Breast epithelium (tissue), 4 donors: ENCODE measurements at regions not wholly inside any gene's neighbourhood (a gene's known extent, or its start where the extent isn't known, plus 50 kb on each side); places are given as distances from the start of the nearest gene placed in this dataset.

Experiments used
- DNase-seq, 2 donors: peaks; one replicate each; pipeline ENCODE4 v3.0.0-alpha.2; 2019; ENCODE audit warnings: low spot score in 2 of 2
- H3K27ac ChIP-seq, 2 donors: fragments of 200-600 bp; sonication (generic) in 1 of 2; one replicate each; pipeline ENCODE4 v1.5.1; 2016 to 2019; ENCODE audit warnings: mild to moderate bottlenecking in 1 of 2
- H3K27me3 ChIP-seq, 2 donors: fragments of 200-600 bp; sonication (generic) in 1 of 2; one replicate each; pipeline versions ENCODE4 v1.5.1 to v1.6.0; 2017 to 2019; ENCODE audit warnings: control low read depth in 1 of 2, mild to moderate bottlenecking in 1 of 2
- H3K36me3 ChIP-seq: fragments of 200-600 bp; one replicate; pipeline ENCODE4 v1.5.1; 2019
- H3K4me1 ChIP-seq, 2 donors: fragments of 200-600 bp; sonication (generic); one replicate each; pipeline ENCODE4 v1.5.1; 2016 to 2019; ENCODE audit warnings: control low read depth in 1 of 2
- H3K4me3 ChIP-seq, 3 donors: fragments of 200-600 bp; sonication (generic); 1 replicate in 2 of 3; 2 replicates in 1 of 3; pipeline ENCODE4 v1.5.1; 2016 to 2019; ENCODE audit warnings: mild to moderate bottlenecking in 3 of 3, moderate library complexity in 2 of 3
- H3K9me3 ChIP-seq, 2 donors: fragments of 200-600 bp; sonication (generic) in 1 of 2; one replicate each; pipeline ENCODE4 v1.5.1; 2016 to 2019; ENCODE audit warnings: control low read depth in 1 of 2
- CTCF ChIP-seq, 3 donors: fragments of 450-650 bp; IDR thresholded peaks; one replicate each; pipeline ENCODE4 v1.5.1; 2016 to 2017; ENCODE audit warnings: antibody characterized with exemption in 3 of 3, mild to moderate bottlenecking in 3 of 3, moderate library complexity in 3 of 3
- POLR2A ChIP-seq: fragments of 450-650 bp; IDR thresholded peaks from one replicate; pipeline ENCODE4 v1.6.1; 2016; ENCODE audit warnings: antibody characterized with exemption, mild to moderate bottlenecking, moderate library complexity
- POLR2AphosphoS5 ChIP-seq, 3 donors: sonication (generic); formaldehyde crosslinking; IDR thresholded peaks; one replicate each; pipeline ENCODE4 v1.6.1; 2017; ENCODE audit warnings: antibody characterized with exemption in 3 of 3
- intact Hi-C: fragments of 100-400 bp; cut with DNase I; formaldehyde crosslinking; loops from one replicate; pipeline ENCODE4 v1.15.1; 2023; ENCODE audit warnings: low total_unique reads

GRCh38 chr4:10983885-10984640, 299.5 kb upstream of the CLNK start:
- Histone ChIP-seq H3K9me3 (no peaks in the 10 kb centered on the region), H3K36me3 (no peaks in the 10 kb centered on the region), H3K4me1 (no peaks in the 10 kb centered on the region), H3K27ac (no peak overlapping the region), H3K27me3 (no peaks in the 10 kb centered on the region), H3K4me3 (no peak overlapping the region)
- no peak for DNase-seq
- no peak for TF ChIP-seq POLR2A
- TF ChIP-seq POLR2AphosphoS5 (IDR thresholded peaks at IDR 0.05), result no peak
- TF ChIP-seq CTCF (IDR thresholded peaks at IDR 0.05), result no peak
- intact Hi-C loops, result loop anchor here (5.0 kb wide), 1 partner anchor 602 kb away; no protein-coding TSS in a partner anchor

- Histone ChIP-seq H3K4me3 (no peak overlapping the region), H3K9me3 (no peaks in the 10 kb centered on the region), H3K36me3 (no peaks in the 10 kb centered on the region), H3K4me1 (no peaks in the 10 kb centered on the region), H3K27me3 (no peaks in the 10 kb centered on the region), H3K27ac (no peak overlapping the region)
- no peak for DNase-seq
- TF ChIP-seq POLR2A (no peak), POLR2AphosphoS5 (IDR thresholded peaks at IDR 0.05) (no peak), CTCF (IDR thresholded peaks at IDR 0.05) (no peak)
- intact Hi-C loops, result loop anchor here (5.0 kb wide), 1 partner anchor 601 kb away; no protein-coding TSS in a partner anchor
Measured at GRCh38 chr4:10983268-10983667, 298.7 kb upstream of the CLNK start.

GRCh38 chr4:10982305-10982704, 297.7 kb upstream of the CLNK start:
- Histone ChIP-seq H3K4me3 (no peak overlapping the region), H3K9me3 (no peaks in the 10 kb centered on the region), H3K27me3 (no peaks in the 10 kb centered on the region), H3K4me1 (no peaks in the 10 kb centered on the region), H3K27ac (no peak overlapping the region), H3K36me3 (no peaks in the 10 kb centered on the region)
- TF ChIP-seq POLR2AphosphoS5 (IDR thresholded peaks at IDR 0.05), result no peak
- TF ChIP-seq POLR2A, result no peak
- TF ChIP-seq CTCF (IDR thresholded peaks at IDR 0.05), result no peak
- DNase-seq, result no peak
- intact Hi-C loops, result loop anchor here (5.0 kb wide), 1 partner anchor 600 kb away; no protein-coding TSS in a partner anchor

GRCh38 chr4:10981576-10981975, 297.0 kb upstream of the CLNK start:
- TF ChIP-seq POLR2AphosphoS5 (IDR thresholded peaks at IDR 0.05) (no peak), POLR2A (no peak), CTCF (IDR thresholded peaks at IDR 0.05) (no peak)
- Histone ChIP-seq H3K9me3 (no peaks in the 10 kb centered on the region), H3K36me3 (no peaks in the 10 kb centered on the region), H3K27me3 (no peaks in the 10 kb centered on the region), H3K4me1 (no peaks in the 10 kb centered on the region), H3K4me3 (no peak overlapping the region), H3K27ac (no peak overlapping the region)
- DNase-seq, result no peak
- intact Hi-C loops, result loop anchor here (5.0 kb wide), 1 partner anchor 599 kb away; no protein-coding TSS in a partner anchor

- H3K27ac ChIP-seq, result no peak overlapping the region
- no peaks in the 10 kb centered on the region for H3K27me3 ChIP-seq
- no peak overlapping the region for H3K4me3 ChIP-seq
- no peaks in the 10 kb centered on the region for H3K36me3 ChIP-seq
- H3K4me1 ChIP-seq, result no peaks in the 10 kb centered on the region
- no peak for DNase-seq
- no peaks in the 10 kb centered on the region for H3K9me3 ChIP-seq
- TF ChIP-seq POLR2A (no peak), POLR2AphosphoS5 (IDR thresholded peaks at IDR 0.05) (no peak), CTCF (IDR thresholded peaks at IDR 0.05) (no peak)
- intact Hi-C loops, result loop anchor here (5.0 kb wide), 1 partner anchor 599 kb away; no protein-coding TSS in a partner anchor
Measured at GRCh38 chr4:10981096-10981495, 296.5 kb upstream of the CLNK start.
